HG02623 (cell line): ENCODE measurements at regions not wholly inside any gene's neighbourhood (a gene's known extent, or its start where the extent isn't known, plus 50 kb on each side); places are given as distances from the start of the nearest gene placed in this dataset.
"Not testable (repeated sequence)": the region's sequence is repeated elsewhere in the genome, so short reads cannot be mapped to it uniquely, and the experiment has no call there.

Experiments used
- ATAC-seq: cut with Tn5 transposase; IDR thresholded peaks from one replicate; pipeline ENCODE4 v1.9.1; 2021; ENCODE audit warnings: moderate library complexity; ENCODE audit not compliant: unreplicated experiment

DNA sequence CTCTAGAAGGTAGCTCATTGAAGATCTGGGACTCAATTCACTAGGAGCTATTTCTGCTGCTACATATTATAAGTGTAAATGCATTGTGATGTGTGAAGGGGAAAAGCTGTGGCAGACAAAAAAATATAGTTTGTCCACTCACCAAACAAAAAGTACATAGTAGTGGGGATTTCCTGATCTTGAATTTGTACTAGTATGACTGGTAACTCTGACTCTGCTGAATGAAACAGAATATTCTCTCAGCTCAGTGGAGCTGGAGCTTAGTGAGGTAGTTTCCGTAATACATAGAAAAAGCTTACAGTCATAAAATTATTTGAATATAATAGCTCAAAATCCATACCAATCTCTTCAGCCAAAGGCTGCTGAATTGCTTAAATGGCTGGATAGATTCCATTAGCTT is 455.6 kb upstream of the CD180 start:
- peak; percentile 68 for ATAC-seq

DNA sequence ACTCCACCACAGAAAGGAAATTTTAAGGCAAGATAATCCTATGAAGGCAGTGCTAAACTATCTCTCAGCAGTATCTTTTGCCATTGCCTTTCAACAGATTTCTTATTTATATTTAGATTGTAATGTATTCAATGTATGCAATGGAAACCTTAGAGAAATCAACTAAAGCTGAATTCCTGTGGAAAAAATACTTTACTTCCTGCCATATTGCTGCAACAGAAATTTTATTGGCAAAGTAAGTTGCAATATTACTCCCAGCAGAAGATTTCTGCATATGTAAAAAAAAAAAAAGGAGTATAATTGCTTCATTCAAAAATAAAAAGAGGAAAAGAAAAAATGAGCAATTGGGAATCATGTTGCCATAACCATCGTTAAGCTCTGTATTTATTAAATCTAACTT is 454.6 kb upstream of the CD180 start:
- no peak for ATAC-seq

- no peak for ATAC-seq
Measured at GRCh38 chr5:67648201-67648671, 451.6 kb upstream of the CD180 start.

GRCh38 chr5:67647772-67648171 is 451.2 kb upstream of the CD180 start:
- ATAC-seq, result no peak

GRCh38 chr5:67644221-67644920 is 447.8 kb upstream of the CD180 start:
- no peak for ATAC-seq

GRCh38 chr5:67643536-67643935 is 446.9 kb upstream of the CD180 start:
- no peak for ATAC-seq

GRCh38 chr5:67639976-67640375 is 443.4 kb upstream of the CD180 start:
- no peak for ATAC-seq

DNA sequence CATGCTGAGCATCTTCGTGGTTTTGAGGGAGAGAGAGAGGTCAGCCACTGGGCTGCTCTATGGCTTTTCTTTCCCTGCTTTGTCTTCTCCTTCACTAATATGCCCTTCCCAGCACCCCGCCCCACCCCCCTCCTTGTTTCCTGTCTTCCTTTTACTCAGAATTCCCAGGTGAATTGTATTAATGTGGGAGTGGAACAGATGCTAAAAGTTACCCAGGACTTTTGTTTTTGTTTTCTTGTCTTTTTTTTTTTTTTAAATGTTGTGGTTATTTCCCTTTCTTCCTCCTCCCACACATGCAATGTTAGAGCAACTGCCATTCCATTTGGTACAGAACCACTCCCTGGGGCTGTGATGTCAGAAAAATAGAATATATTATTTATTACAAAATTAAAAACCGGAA is 442.7 kb upstream of the CD180 start:
- no peak for ATAC-seq

DNA sequence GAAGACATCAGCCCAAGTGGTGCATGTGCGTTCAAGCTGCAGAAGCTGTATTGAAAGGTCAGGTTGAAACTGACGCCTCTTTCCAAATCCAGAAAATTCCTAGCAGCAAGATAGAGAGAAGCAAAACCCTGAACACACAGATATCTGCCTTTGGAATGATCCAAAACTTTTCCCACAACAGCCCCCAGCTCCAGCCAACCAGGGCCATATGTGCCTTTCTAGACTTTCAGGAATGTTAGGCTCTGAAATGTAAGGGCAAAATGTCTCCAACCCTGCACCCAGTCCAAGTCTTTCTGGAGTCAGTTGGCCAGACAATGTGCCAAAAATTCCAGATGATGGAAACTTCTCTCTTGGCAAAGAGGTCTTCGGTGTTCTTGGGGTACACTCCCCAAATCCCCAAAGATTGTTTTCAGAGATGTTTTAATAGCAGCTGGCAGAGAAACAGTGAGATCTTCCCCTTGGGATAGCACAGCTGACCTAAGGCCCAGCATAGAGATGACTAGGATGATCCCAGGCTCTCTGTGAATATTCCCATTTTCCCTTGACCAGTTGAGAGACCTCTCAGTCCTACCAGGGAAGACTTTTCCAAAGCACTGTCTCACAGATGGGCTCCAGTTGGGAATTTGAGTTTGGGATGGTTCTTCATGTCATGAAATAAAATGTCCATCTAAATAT is 440.4 kb upstream of the CD180 start:
- ATAC-seq, result no peak

- ATAC-seq, result no peak
Measured at GRCh38 chr5:67636091-67636490, 439.5 kb upstream of the CD180 start.

DNA sequence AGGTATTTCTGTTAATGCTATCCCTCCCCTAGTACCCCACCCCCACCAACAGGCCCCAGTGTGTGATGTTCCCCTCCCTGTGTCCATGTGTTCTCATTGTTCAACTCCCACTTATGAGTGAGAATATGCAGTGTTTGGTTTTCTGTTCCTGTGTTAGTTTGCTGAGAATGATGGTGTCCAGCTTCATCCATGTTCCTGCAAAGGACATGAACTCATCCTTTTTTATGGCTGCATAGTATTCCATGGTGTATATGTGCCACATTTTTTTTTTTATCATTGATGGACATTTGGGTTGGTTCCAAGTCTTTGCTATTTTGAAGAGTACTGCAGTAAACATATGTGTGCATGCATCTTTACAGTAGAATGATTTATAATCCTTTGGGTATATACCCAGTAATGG is 430.5 kb upstream of the CD180 start:
- ATAC-seq, result not testable (repeated sequence)

GRCh38 chr5:67623078-67623477 is 426.5 kb upstream of the CD180 start:
- no peak for ATAC-seq

DNA sequence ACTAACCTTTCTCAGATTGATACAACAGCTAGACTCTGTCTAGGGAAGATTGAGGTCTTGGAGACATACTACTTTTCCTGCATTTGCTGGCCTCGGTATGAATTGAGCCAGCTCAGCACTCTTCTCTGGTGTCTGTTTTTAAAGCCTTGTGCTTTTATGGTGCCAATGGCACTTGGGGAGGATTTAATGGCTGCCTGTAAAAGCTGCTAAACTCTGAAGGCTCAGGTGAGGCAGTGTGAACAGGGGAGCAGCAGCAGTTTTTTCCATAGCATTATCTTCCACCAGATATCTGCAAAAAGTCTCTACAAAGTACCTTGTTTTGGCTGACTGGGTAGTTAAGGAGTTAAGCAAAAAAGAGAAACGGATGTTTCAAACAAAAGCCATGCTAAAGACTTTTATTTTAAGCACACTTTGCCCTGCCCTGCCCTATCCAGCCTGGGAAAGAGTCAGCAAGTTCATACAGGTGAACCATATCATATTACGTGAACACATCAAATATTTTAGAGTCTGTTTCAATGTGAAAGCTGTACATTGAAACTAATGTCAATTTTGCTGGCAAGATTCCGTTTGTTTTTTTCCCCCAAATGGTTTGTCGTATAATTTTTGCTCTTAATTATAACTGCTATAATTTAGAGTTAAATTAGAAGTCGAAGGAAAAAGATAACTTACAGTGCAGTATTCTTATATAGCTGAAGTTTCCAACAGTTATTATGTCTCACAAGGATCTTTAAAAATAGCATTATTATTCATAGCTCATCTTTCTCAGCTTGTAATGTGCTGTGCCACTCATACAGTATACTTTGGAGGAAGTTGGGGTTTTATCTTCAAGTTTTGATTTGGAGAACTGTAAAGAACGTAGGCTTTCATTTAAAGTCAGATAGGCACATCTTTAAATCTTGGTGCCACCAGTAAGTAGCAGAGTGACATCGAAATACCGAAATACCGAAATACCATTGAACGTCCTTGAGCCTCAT is 424.1 kb upstream of the CD180 start:
- no peak for ATAC-seq

- ATAC-seq, result no peak
Measured at GRCh38 chr5:67619636-67620035, 423.0 kb upstream of the CD180 start.

GRCh38 chr5:67619235-67619634 is 422.6 kb upstream of the CD180 start:
- no peak for ATAC-seq

- ATAC-seq, result no peak
Measured at GRCh38 chr5:67617051-67617450, 420.5 kb upstream of the CD180 start.

GRCh38 chr5:67612961-67613360 is 416.4 kb upstream of the CD180 start:
- ATAC-seq, result no peak

- ATAC-seq, result no peak
Measured at GRCh38 chr5:67610186-67610912, 413.8 kb upstream of the CD180 start.

DNA sequence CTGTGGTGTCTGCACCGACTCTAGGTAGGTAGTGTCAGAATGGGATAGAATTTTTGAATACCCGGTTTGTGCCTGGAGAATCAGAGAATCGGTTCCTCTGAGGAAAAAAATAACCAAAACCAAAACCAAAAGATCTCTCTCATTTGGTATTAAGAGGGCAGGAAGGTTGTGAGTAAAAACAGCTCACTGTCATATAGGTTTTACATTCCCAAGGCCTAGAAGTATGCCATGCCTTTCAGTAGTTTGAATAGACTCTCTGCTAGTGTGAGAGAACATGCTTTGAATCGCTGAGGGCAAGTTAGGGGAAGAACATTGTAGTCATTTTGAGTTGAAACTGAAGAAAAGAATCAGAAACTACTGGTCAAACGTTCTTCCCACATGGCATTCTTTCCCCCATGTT is 411.4 kb upstream of the CD180 start:
- ATAC-seq, result no peak

DNA sequence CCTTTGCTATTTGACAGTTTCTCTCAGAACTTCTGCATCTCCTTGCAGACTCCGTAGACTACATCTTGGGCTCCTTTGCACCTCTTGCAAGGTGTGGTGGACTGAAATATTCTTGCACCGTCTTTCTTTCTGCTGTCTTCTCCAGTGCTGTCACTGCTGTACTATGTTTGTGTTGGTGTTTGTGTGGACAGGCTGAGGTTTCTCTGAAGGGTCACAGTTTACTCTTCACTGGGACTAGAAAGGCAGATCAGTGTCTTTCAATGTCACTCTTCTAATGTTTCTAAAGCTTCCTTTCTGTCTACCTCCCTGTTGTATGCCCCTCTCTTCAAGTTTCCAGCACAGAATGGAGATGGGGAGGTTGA is 410.0 kb upstream of the CD180 start:
- ATAC-seq, result no peak
